Mesenchymal stem cell (in vitro differentiated cells and primary cell): ENCODE measurements at regions not wholly inside any gene's neighbourhood (a gene's known extent, or its start where the extent isn't known, plus 50 kb on each side); places are given as distances from the start of the nearest gene placed in this dataset.

Experiments used
- DNase-seq: peaks from one replicate; pipeline ENCODE4 v3.0.0-alpha.2; 2013
- H2AFZ ChIP-seq: one replicate; pipeline ENCODE4 v1.6.1; 2013; ENCODE audit warnings: low read depth, mild to moderate bottlenecking, control low read depth, inconsistent platforms, low read length, moderate library complexity
- H2AK5ac ChIP-seq: 2 replicates; pipeline ENCODE4 v1.6.1; 2013; ENCODE audit warnings: low read length, moderate library complexity, mild to moderate bottlenecking, inconsistent platforms; ENCODE audit not compliant: severe bottlenecking
- H2BK120ac ChIP-seq: one replicate; pipeline ENCODE4 v1.6.1; 2013; ENCODE audit warnings: low read depth, mild to moderate bottlenecking, inconsistent platforms, low read length, moderate library complexity
- H2BK12ac ChIP-seq, 2 experiments: one replicate each; pipeline ENCODE4 v1.6.1; 2013; ENCODE audit warnings: inconsistent platforms in 2 of 2, low read length in 2 of 2, mild to moderate bottlenecking in 2 of 2, moderate library complexity in 2 of 2, control low read depth in 1 of 2
- H2BK15ac ChIP-seq: one replicate; pipeline ENCODE4 v1.6.1; 2013; ENCODE audit warnings: mild to moderate bottlenecking, low read depth, inconsistent platforms; ENCODE audit not compliant: poor library complexity, severe bottlenecking
- H2BK5ac ChIP-seq: 2 replicates; pipeline ENCODE4 v1.6.1; 2013; ENCODE audit warnings: low read depth, mild to moderate bottlenecking, low read length, control low read depth, inconsistent platforms; ENCODE audit not compliant: poor library complexity, severe bottlenecking
- H3K14ac ChIP-seq, 2 experiments: one replicate each; pipeline ENCODE4 v1.6.1; 2013; ENCODE audit warnings: inconsistent platforms in 2 of 2, low read length in 2 of 2, control low read depth in 1 of 2, mild to moderate bottlenecking in 1 of 2, moderate library complexity in 1 of 2
- H3K18ac ChIP-seq, 2 experiments: one replicate each; pipeline ENCODE4 v1.6.1; 2013; ENCODE audit warnings: inconsistent platforms in 2 of 2, low read length in 2 of 2, control low read depth in 1 of 2, low read depth in 1 of 2, mild to moderate bottlenecking in 1 of 2
- H3K23ac ChIP-seq, 2 experiments: one replicate each; pipeline ENCODE4 v1.6.1; 2013; ENCODE audit warnings: inconsistent platforms in 2 of 2, low read length in 2 of 2, mild to moderate bottlenecking in 2 of 2, moderate library complexity in 2 of 2, control low read depth in 1 of 2
- H3K27ac ChIP-seq: 2 replicates; pipeline ENCODE4 v1.5.1; 2013; ENCODE audit warnings: mild to moderate bottlenecking, moderate library complexity, low read length, control low read depth, inconsistent platforms; ENCODE audit not compliant: poor library complexity, severe bottlenecking
- H3K27me3 ChIP-seq, 2 experiments: 2 replicates each; pipeline versions ENCODE4 v1.6.1 to v1.7.0; 2013; ENCODE audit warnings: low read length in 2 of 2, mild to moderate bottlenecking in 2 of 2, moderate library complexity in 2 of 2, control low read depth in 1 of 2, inconsistent platforms in 1 of 2; ENCODE audit not compliant: control insufficient read depth in 1 of 2, insufficient read depth in 1 of 2
- H3K36me3 ChIP-seq, 2 experiments: 2 replicates each; pipeline versions ENCODE4 v1.6.1 to v1.7.0; 2013; ENCODE audit warnings: low read length in 2 of 2, control low read depth in 1 of 2, inconsistent platforms in 1 of 2, low read depth in 1 of 2, mild to moderate bottlenecking in 1 of 2; ENCODE audit not compliant: insufficient read depth in 2 of 2, control insufficient read depth in 1 of 2
- H3K4ac ChIP-seq, 2 experiments: one replicate each; pipeline ENCODE4 v1.6.1; 2013; ENCODE audit warnings: inconsistent platforms in 2 of 2, low read length in 2 of 2, mild to moderate bottlenecking in 2 of 2, moderate library complexity in 2 of 2, control low read depth in 1 of 2, low read depth in 1 of 2
- H3K4me1 ChIP-seq: 2 replicates; pipeline ENCODE4 v1.6.1; 2013; ENCODE audit warnings: low read depth, low read length, control low read depth; ENCODE audit not compliant: control insufficient read depth, insufficient read depth
- H3K4me2 ChIP-seq: 2 replicates; pipeline ENCODE4 v1.6.1; 2013; ENCODE audit warnings: low read length, mild to moderate bottlenecking, inconsistent platforms; ENCODE audit not compliant: poor library complexity, severe bottlenecking
- H3K4me3 ChIP-seq, 2 experiments: 2 replicates each; pipeline versions ENCODE4 v1.5.1 to v1.7.0; 2013; ENCODE audit warnings: low read length in 2 of 2, mild to moderate bottlenecking in 2 of 2, control low read depth in 1 of 2, low read depth in 1 of 2; ENCODE audit not compliant: insufficient read depth in 1 of 2
- H3K79me1 ChIP-seq: replicated peaks from 2 replicates; pipeline ENCODE4 v1.6.1; 2013; ENCODE audit warnings: mild to moderate bottlenecking, control low read depth, low read length, inconsistent platforms; ENCODE audit not compliant: poor library complexity, severe bottlenecking
- H3K9ac ChIP-seq: 2 replicates; pipeline ENCODE4 v1.7.0; 2013; ENCODE audit warnings: mild to moderate bottlenecking, low read length, moderate library complexity
- H3K9me3 ChIP-seq: 2 replicates; pipeline ENCODE4 v1.7.0; 2013; ENCODE audit warnings: mild to moderate bottlenecking, low read length; ENCODE audit not compliant: control insufficient read depth
- H4K8ac ChIP-seq: one replicate; pipeline ENCODE4 v1.6.1; 2013; ENCODE audit warnings: inconsistent platforms, mild to moderate bottlenecking, low read length, moderate library complexity
- H4K91ac ChIP-seq: one replicate; pipeline ENCODE4 v1.6.1; 2013; ENCODE audit warnings: mild to moderate bottlenecking, low read length, inconsistent platforms
- WGBS: methylation state at CpG from one replicate; pipeline ENCODE4 v1.1.7; 2013; ENCODE audit warnings: mixed read lengths; 5-methylcytosine and 5-hydroxymethylcytosine counted together

- Histone ChIP-seq H3K79me1 (no peaks in the 10 kb centered on the region), H4K8ac (no peak overlapping the region), H2BK120ac (no peak overlapping the region), H2BK15ac (no peak overlapping the region), H2BK12ac (no peak overlapping the region), H3K4me3 (no peak overlapping the region), H3K36me3 (no peaks in the 10 kb centered on the region), H3K4ac (no peak overlapping the region), H3K9me3 (peaks cover 38% of the 10 kb centered on the region), H3K9ac (no peak overlapping the region), H3K18ac (no peak overlapping the region), H3K14ac (no peak overlapping the region), H3K23ac (no peak overlapping the region), H3K4me2 (no peak overlapping the region), H2AFZ (no peak overlapping the region), H3K27ac (peak overlapping the region; percentile 3), H2AK5ac (no peak overlapping the region), H3K27me3 (no peaks in the 10 kb centered on the region), H2BK5ac (no peak overlapping the region), H3K4me1 (no peaks in the 10 kb centered on the region), H4K91ac (no peak overlapping the region)
- WGBS: 52% methylated on average over 2 of the region's 2 CpGs
- peak; percentile 21 for DNase-seq
Measured at GRCh38 chr11:109267293-109268095, 154.5 kb upstream of the C11orf87 start.

GRCh38 chr11:109275931-109276330 is 146.1 kb upstream of the C11orf87 start:
- H4K91ac ChIP-seq: no peak overlapping the region
- H3K36me3 ChIP-seq: no peaks in the 10 kb centered on the region
- H3K4me2 ChIP-seq: no peak overlapping the region
- no peak overlapping the region for H2BK15ac ChIP-seq
- H2AFZ ChIP-seq: no peak overlapping the region
- H3K9ac ChIP-seq: no peak overlapping the region
- H3K14ac ChIP-seq: no peak overlapping the region
- peaks cover 10% of the 10 kb centered on the region for H3K9me3 ChIP-seq
- H2AK5ac ChIP-seq: no peak overlapping the region
- H2BK120ac ChIP-seq: no peak overlapping the region
- H3K4me3 ChIP-seq: no peak overlapping the region
- H2BK12ac ChIP-seq: peak overlapping the region in 1 of 2 experiments; percentile 23
- H3K23ac ChIP-seq: peak overlapping the region in 1 of 2 experiments; percentile 34
- H4K8ac ChIP-seq: no peak overlapping the region
- DNase-seq: no peak
- no peak overlapping the region for H3K4ac ChIP-seq
- H3K4me1 ChIP-seq: peaks cover 2% of the 10 kb centered on the region
- WGBS: 78% methylated on average over 2 of the region's 2 CpGs
- H3K79me1 ChIP-seq: no peaks in the 10 kb centered on the region
- H3K27me3 ChIP-seq: no peaks in the 10 kb centered on the region
- H3K27ac ChIP-seq: no peak overlapping the region
- peak overlapping the region in 1 of 2 experiments; percentile 33 for H3K18ac ChIP-seq
- H2BK5ac ChIP-seq: no peak overlapping the region

- Histone ChIP-seq H3K36me3 (no peaks in the 10 kb centered on the region), H2BK15ac (no peak overlapping the region)
Measured at GRCh38 chr11:109285465-109285864, 136.5 kb upstream of the C11orf87 start.

DNA sequence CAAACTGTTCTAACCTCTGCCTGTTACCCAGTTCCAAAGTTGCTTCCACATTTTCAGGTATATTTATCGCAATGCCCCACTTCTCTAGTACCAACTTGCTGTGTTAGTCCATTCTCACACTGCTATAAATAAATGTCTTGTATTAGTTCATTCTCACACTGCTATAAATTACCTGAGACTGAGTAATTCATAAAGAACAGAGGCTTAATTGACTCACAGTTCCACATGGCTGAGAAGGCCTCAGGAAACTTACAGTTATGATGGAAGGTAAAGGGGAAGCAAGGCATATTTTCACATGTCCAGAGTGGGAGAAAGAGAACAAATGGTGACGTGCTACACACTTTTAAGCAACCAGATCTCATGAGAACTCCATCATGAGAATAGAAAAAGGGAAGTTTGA is 130.4 kb upstream of the C11orf87 start:
- WGBS: 80% methylated on average over 1 of the region's 2 CpGs
- Histone ChIP-seq H3K36me3 (no peaks in the 10 kb centered on the region), H3K4me3 (no peak overlapping the region), H2BK12ac (no peak overlapping the region), H3K4me2 (no peak overlapping the region), H3K27ac (no peak overlapping the region), H3K14ac (no peak overlapping the region), H3K27me3 (no peaks in the 10 kb centered on the region), H3K9me3 (no peaks in the 10 kb centered on the region), H3K18ac (no peak overlapping the region), H4K91ac (no peak overlapping the region), H2AFZ (no peak overlapping the region), H3K23ac (no peak overlapping the region), H2BK5ac (no peak overlapping the region), H3K4me1 (no peaks in the 10 kb centered on the region), H3K9ac (no peak overlapping the region), H4K8ac (no peak overlapping the region), H2AK5ac (no peak overlapping the region), H2BK120ac (no peak overlapping the region), H3K79me1 (no peaks in the 10 kb centered on the region), H3K4ac (no peak overlapping the region), H2BK15ac (no peak overlapping the region)
- DNase-seq: no peak

More at GRCh38 chr11:109285465-109285864, 136.5 kb upstream of the C11orf87 start:
- H3K27me3 ChIP-seq: no peaks in the 10 kb centered on the region
- no peaks in the 10 kb centered on the region for H3K4me1 ChIP-seq
- no peak overlapping the region for H2AK5ac ChIP-seq
- H4K8ac ChIP-seq: no peak overlapping the region
- H3K18ac ChIP-seq: no peak overlapping the region
- no peak for DNase-seq
- H3K9me3 ChIP-seq: peaks cover 6% of the 10 kb centered on the region
- no peaks in the 10 kb centered on the region for H3K79me1 ChIP-seq
- H4K91ac ChIP-seq: no peak overlapping the region
- no peak overlapping the region for H3K4me2 ChIP-seq
- H3K4me3 ChIP-seq: no peak overlapping the region
- no peak overlapping the region for H2BK120ac ChIP-seq
- 100% methylated on average over 1 of the region's 2 CpGs for WGBS
- no peak overlapping the region for H3K27ac ChIP-seq
- no peak overlapping the region for H3K4ac ChIP-seq
- no peak overlapping the region for H3K23ac ChIP-seq
- H2AFZ ChIP-seq: no peak overlapping the region
- no peak overlapping the region for H3K9ac ChIP-seq
- H2BK12ac ChIP-seq: no peak overlapping the region
- H2BK5ac ChIP-seq: no peak overlapping the region
- no peak overlapping the region for H3K14ac ChIP-seq
